NCI-H187 (cell line): ENCODE measurements at regions not wholly inside any gene's neighbourhood (a gene's known extent, or its start where the extent isn't known, plus 50 kb on each side); places are given as distances from the start of the nearest gene placed in this dataset.

Source experiments
- DNase-seq, 2 experiments: peaks; one replicate each; lab custom pipeline; 2025; lab: John Stamatoyannopoulos, UW

GRCh38 chr22:27385261-27385998 lies 416.1 kb downstream of the MN1 start:
- no peak for DNase-seq

- DNase-seq, result no peak
Observed at GRCh38 chr22:27386186-27386585, 415.4 kb downstream of the MN1 start.

- DNase-seq, result no peak
Observed at GRCh38 chr22:27387561-27387960, 414.0 kb downstream of the MN1 start.

GRCh38 chr22:27388090-27388600 lies 413.4 kb downstream of the MN1 start:
- no peak for DNase-seq

GRCh38 chr22:27389727-27390075 lies 411.9 kb downstream of the MN1 start:
- no peak for DNase-seq

- DNase-seq, result no peak
Observed at GRCh38 chr22:27391092-27391770, 410.3 kb downstream of the MN1 start.

- DNase-seq, result no peak
Observed at GRCh38 chr22:27393371-27393770, 408.2 kb downstream of the MN1 start.

GRCh38 chr22:27394806-27395404 lies 406.7 kb downstream of the MN1 start:
- no peak for DNase-seq

- no peak for DNase-seq
Observed at GRCh38 chr22:27397036-27397953, 404.3 kb downstream of the MN1 start.

GRCh38 chr22:27397954-27398342 lies 403.6 kb downstream of the MN1 start:
- DNase-seq, result no peak

- DNase-seq, result no peak
Observed at GRCh38 chr22:27399161-27399560, 402.4 kb downstream of the MN1 start.

- DNase-seq, result no peak
Observed at GRCh38 chr22:27400811-27401210, 400.7 kb downstream of the MN1 start.

GRCh38 chr22:27401321-27401720 lies 400.2 kb downstream of the MN1 start:
- no peak for DNase-seq

GRCh38 chr22:27404441-27404840 lies 397.1 kb downstream of the MN1 start:
- DNase-seq, result no peak

- no peak for DNase-seq
Observed at GRCh38 chr22:27405672-27406388, 395.7 kb downstream of the MN1 start.

- no peak for DNase-seq
Observed at GRCh38 chr22:27406389-27406861, 395.1 kb downstream of the MN1 start.

GRCh38 chr22:27407369-27407985 lies 394.1 kb downstream of the MN1 start:
- no peak for DNase-seq

- DNase-seq, result no peak
Observed at GRCh38 chr22:27408068-27408467, 393.5 kb downstream of the MN1 start.

- no peak for DNase-seq
Observed at GRCh38 chr22:27409299-27409698, 392.3 kb downstream of the MN1 start.

- no peak for DNase-seq
Observed at GRCh38 chr22:27412866-27413445, 388.6 kb downstream of the MN1 start.
